Hindlimb muscle (tissue), 1 donor: ENCODE measurements at regions not wholly inside any gene's neighbourhood (a gene's known extent, or its start where the extent isn't known, plus 50 kb on each side); places are given as distances from the start of the nearest gene placed in this dataset.

ENCODE experiments used
- DNase-seq: peaks from one replicate; pipeline ENCODE4 v3.0.0-alpha.2; 2013

- DNase-seq: no peak
These were observed 224.3 kb upstream of the S1PR3 start for GRCh38 chr9:88766778-88767503.

GRCh38 chr9:88767504-88767790 is 223.8 kb upstream of the S1PR3 start:
- no peak for DNase-seq

DNA sequence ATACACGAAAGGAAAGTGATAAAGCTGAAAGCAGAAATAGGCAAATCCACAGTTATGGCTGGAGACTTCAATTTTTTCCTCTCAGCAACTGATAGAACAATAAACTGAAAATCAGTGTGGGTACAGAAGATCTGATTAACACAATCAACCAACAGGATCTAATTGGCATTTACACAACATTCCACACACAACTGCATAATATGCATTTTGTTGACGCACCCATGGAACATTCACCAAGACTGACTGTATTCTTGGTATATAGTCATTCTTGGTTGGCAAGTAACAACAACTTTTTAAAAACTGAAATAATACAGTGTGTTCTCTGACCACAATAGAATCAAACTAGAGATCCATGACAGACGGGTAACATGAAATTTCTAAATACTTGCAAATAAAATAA is 218.7 kb upstream of the S1PR3 start:
- no peak for DNase-seq

DNA sequence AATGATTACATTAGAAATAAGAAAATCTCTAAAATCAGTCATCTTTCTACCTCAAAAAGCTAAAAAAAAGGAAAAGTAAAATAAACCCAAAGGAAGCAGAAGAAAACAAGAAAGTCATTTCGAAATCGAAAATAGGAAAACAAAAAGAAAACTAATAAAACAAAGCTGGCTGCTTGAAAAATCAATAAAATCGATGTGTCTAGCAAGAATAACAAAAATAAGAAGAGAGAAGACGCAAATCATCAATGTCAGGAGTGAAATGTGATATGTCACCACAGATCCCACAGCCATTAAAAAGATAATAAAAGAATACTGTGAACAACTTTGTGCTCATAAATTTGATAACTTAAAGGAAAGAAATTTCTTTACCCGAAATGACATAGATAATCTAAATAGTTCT is 218.1 kb upstream of the S1PR3 start:
- no peak for DNase-seq

DNA sequence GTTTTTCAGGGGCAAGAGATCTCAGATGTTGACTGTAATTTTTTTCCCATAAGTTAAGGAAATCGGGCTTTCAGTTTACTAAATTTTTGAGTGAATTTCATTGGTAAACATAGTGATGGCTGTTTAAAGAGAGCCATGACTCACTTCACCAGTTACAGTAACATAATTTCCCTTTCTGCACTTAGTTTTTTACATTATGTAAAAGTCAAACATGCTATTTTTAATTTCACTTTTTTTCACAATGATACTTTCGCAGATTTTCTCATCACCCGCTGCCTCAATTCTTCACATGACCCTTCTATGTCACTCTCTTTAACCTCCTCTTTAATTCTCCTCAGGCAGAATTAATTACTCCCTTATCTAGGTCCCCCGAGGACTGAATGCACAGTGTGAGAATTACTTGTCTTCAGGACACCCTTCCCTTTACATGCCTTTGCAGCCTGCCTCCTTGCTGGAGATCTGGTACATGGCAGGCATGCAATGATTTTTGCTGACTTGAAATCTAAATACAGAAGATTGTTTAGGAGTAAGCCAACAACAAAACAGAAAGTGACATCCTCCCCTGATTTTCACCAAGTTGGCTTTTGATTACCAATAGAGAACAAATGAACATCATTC is 217.5 kb upstream of the S1PR3 start:
- no peak for DNase-seq

DNA sequence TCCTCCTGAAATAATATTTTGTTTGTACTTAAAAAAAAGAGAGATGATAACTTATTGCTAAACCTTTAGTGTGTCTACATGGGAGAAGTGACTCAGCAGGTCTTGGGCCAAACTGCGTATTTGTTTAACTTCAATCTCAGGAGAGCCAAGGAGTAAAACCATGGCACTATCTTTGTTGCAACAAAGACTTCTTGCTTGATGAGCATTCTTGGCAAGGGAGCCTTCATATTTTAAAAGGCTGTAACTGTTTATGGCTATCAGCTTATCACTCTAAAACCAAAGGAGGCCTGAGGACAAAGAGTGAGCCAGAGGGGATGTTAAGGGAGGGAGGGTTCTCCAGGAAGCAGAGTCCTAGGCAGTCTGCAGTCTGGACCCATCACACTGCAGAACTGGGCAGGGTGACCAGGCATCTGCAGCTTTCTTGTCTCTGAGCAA is 216.2 kb upstream of the S1PR3 start:
- no peak for DNase-seq

DNA sequence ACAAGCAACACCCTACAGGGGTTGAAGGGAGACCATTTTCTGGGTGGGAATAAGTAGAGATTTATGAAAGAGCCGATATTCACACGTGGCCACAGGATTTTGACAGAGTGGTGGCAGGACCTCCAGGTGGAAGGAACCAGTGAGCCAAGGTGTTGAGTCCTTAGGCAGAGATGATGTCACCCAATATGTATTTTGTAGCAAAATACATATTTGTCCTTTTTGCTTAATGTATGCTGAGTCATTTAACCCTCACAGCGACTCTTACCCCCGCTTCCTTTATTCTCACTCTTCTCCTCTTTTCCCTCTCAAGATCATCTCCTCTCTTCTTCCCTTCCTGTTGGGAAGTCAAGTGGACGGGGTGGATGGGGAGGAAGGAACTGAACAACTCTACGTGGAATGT is 215.7 kb upstream of the S1PR3 start:
- no peak for DNase-seq

DNA sequence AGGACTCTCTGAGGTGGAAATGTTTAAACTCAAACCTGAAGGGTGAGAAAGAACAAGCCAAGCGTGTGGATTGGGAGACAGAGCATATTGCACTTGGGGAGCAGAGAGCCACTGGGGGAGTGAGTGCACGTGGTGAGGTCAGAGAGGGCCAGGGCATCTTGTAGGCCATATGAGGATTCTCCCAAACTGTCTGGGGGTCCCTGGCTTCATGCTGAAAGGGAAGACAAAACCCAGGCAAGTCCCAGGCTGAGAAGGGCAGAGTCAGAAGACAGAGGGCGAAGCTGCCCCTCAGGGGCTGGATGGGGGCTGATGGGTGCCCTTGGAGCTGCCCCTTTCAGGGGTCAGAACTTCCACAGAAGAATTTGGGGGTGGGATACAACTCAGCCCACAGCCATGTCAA is 215.3 kb upstream of the S1PR3 start:
- DNase-seq: no peak

- no peak for DNase-seq
These were observed 214.4 kb upstream of the S1PR3 start for GRCh38 chr9:88776717-88777497.

- peak; percentile 69 for DNase-seq
These were observed 213.6 kb upstream of the S1PR3 start for GRCh38 chr9:88777498-88778312.

- no peak for DNase-seq
These were observed 209.5 kb upstream of the S1PR3 start for GRCh38 chr9:88781628-88782391.

- no peak for DNase-seq
These were observed 208.1 kb upstream of the S1PR3 start for GRCh38 chr9:88782931-88783710.

DNA sequence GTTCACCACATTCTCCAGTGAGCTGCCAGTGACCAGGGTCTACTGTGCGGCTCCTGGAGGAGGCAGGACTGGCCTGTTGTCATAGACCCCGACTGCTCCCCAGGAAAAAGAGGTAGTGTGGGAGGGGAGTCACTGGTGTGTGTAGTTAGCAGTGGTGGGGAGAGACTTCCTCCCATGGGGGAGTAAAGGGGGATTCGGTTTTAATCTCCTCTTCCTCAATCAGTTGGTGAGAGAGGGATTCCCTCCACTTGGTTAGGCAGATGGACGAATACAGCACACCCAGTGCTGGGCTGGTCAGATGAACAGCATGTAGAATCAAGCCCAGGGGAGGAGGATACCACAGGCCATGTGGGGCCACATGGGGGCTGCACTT is 207.6 kb upstream of the S1PR3 start:
- no peak for DNase-seq

- DNase-seq: no peak
These were observed 206.3 kb upstream of the S1PR3 start for GRCh38 chr9:88784960-88785359.

DNA sequence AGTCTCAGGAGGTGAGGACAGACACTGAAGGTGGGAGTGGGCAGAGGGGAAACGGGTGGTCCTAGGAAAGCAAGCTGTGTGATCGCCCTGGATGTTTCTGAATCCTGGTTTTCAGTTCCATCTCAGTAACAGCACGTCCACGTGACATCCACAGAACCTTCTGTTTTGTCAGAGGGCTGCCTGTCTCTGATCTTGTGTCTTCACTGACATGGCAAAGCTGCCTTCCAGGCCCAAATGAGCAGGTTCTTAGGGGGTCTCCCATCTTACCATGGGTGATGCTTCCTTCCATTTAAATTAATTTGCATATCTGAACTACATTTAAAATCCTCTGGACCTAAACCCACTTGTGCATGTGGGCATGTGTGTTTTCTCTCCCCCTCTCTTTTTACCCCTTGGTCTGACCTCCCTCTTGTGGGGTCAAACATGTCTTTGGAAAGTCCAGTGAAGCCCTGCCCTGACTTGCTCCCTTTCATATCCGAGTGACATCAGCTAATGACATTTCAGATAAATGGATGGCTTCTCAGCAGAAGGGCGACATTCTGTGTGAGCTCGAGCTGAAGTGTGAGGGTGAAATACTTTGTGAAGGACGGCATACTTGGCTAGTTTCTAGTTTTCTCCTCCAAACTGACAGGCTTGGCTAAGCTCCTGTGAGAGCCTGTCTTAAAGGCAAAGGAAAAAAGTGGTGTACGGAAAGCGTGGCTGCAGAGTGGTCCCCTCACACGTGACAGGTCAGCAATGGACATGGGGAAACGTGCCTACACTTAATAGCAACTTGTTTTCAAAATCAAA is 204.8 kb upstream of the S1PR3 start:
- peak; percentile 42 for DNase-seq

- DNase-seq: no peak
These were observed 201.5 kb upstream of the S1PR3 start for GRCh38 chr9:88789785-88790184.

- no peak for DNase-seq
These were observed 200.0 kb upstream of the S1PR3 start for GRCh38 chr9:88791105-88791805.

GRCh38 chr9:88792502-88792901 is 198.8 kb upstream of the S1PR3 start:
- DNase-seq: no peak

- DNase-seq: no peak
These were observed 197.2 kb upstream of the S1PR3 start for GRCh38 chr9:88794100-88794499.

- DNase-seq: no peak
These were observed 194.3 kb upstream of the S1PR3 start for GRCh38 chr9:88796947-88797346.
